Mesothelial cell of epicardium (in vitro differentiated cells): ENCODE measurements at regions not wholly inside any gene's neighbourhood (a gene's known extent, or its start where the extent isn't known, plus 50 kb on each side); places are given as distances from the start of the nearest gene placed in this dataset.
"Not testable (repeated sequence)": the region's sequence is repeated elsewhere in the genome, so short reads cannot be mapped to it uniquely, and the experiment has no call there.

ENCODE experiments used
- DNase-seq, 2 experiments: peaks; one replicate each; pipeline ENCODE4 v3.0.0; 2021; ENCODE audit warnings: low spot score in 2 of 2; ENCODE audit not compliant: unreplicated experiment in 2 of 2
- H3K27ac Mint-ChIP-seq: 2 replicates; pipeline ENCODE4 v1.8.0; 2021; ENCODE audit warnings: mixed read lengths
- H3K27me3 Mint-ChIP-seq: 2 replicates; pipeline ENCODE4 v1.8.0; 2021; ENCODE audit warnings: low read depth, mixed read lengths
- H3K36me3 Mint-ChIP-seq: 2 replicates; pipeline ENCODE4 v1.8.0; 2021; ENCODE audit warnings: mixed read lengths
- H3K4me1 Mint-ChIP-seq: 2 replicates; pipeline ENCODE4 v1.8.0; 2021; ENCODE audit warnings: mixed read lengths
- H3K4me3 Mint-ChIP-seq: 2 replicates; pipeline ENCODE4 v1.8.0; 2021; ENCODE audit warnings: mild to moderate bottlenecking, moderate library complexity, mixed read lengths
- H3K9me3 Mint-ChIP-seq: 2 replicates; pipeline ENCODE4 v1.8.0; 2021; ENCODE audit warnings: mixed read lengths
- TF ChIP-seq, protein P1 (sequence below): fragments of 200-600 bp; sonication (generic); IDR thresholded peaks from one replicate; pipeline ENCODE4 v1.5.0; 2021; ENCODE audit warnings: antibody characterized with exemption; ENCODE audit not compliant: unreplicated experiment

GRCh38 chr10:130715686-130716670 lies 579.8 kb downstream of the GLRX3 start:
- Mint-ChIP-seq H3K9me3 (no peaks in the 10 kb centered on the region), H3K4me3 (no peak overlapping the region), H3K27ac (no peak overlapping the region), H3K36me3 (no peaks in the 10 kb centered on the region), H3K27me3 (peaks cover 3% of the 10 kb centered on the region), H3K4me1 (peaks cover 16% of the 10 kb centered on the region)
- no peak for DNase-seq
- TF ChIP-seq, protein P1, sequence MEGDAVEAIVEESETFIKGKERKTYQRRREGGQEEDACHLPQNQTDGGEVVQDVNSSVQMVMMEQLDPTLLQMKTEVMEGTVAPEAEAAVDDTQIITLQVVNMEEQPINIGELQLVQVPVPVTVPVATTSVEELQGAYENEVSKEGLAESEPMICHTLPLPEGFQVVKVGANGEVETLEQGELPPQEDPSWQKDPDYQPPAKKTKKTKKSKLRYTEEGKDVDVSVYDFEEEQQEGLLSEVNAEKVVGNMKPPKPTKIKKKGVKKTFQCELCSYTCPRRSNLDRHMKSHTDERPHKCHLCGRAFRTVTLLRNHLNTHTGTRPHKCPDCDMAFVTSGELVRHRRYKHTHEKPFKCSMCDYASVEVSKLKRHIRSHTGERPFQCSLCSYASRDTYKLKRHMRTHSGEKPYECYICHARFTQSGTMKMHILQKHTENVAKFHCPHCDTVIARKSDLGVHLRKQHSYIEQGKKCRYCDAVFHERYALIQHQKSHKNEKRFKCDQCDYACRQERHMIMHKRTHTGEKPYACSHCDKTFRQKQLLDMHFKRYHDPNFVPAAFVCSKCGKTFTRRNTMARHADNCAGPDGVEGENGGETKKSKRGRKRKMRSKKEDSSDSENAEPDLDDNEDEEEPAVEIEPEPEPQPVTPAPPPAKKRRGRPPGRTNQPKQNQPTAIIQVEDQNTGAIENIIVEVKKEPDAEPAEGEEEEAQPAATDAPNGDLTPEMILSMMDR = no peak

- no peak overlapping the region for H3K4me3 Mint-ChIP-seq
- TF ChIP-seq, protein P1 = no peak
- H3K4me1 Mint-ChIP-seq = peaks cover 15% of the 10 kb centered on the region
- H3K27me3 Mint-ChIP-seq = peaks cover 3% of the 10 kb centered on the region
- H3K9me3 Mint-ChIP-seq = no peaks in the 10 kb centered on the region
- no peak for DNase-seq
- H3K27ac Mint-ChIP-seq = no peak overlapping the region
- H3K36me3 Mint-ChIP-seq = no peaks in the 10 kb centered on the region
Measured at GRCh38 chr10:130717083-130717482, 580.9 kb downstream of the GLRX3 start.

GRCh38 chr10:130718744-130719447 lies 582.7 kb downstream of the GLRX3 start:
- not testable (repeated sequence) for H3K9me3 Mint-ChIP-seq, H3K27ac Mint-ChIP-seq

DNA sequence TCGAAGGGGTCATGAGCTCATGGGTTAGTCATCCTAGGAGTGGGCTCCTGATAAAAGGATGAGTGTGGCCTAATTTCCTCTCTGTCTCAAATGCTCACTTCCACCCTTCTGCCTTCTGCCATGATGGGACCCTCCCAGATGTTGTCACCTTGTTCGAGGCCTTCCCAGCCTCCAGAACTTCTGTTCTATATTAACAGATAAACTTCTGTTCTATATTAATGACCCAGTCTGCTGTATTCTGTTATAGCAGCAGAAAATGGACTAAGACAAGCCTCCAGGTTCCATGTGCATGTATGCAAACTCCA lies 583.2 kb downstream of the GLRX3 start:
- Mint-ChIP-seq H3K9me3 (no peaks in the 10 kb centered on the region), H3K27me3 (peaks cover 2% of the 10 kb centered on the region), H3K36me3 (no peaks in the 10 kb centered on the region), H3K4me3 (no peak overlapping the region), H3K27ac (no peak overlapping the region), H3K4me1 (peaks cover 3% of the 10 kb centered on the region)
- TF ChIP-seq, protein P1 = no peak
- DNase-seq = no peak

More at GRCh38 chr10:130718744-130719447, 582.7 kb downstream of the GLRX3 start:
- not testable (repeated sequence) for DNase-seq, H3K4me3 Mint-ChIP-seq, H3K36me3 Mint-ChIP-seq, H3K4me1 Mint-ChIP-seq, H3K27me3 Mint-ChIP-seq

DNA sequence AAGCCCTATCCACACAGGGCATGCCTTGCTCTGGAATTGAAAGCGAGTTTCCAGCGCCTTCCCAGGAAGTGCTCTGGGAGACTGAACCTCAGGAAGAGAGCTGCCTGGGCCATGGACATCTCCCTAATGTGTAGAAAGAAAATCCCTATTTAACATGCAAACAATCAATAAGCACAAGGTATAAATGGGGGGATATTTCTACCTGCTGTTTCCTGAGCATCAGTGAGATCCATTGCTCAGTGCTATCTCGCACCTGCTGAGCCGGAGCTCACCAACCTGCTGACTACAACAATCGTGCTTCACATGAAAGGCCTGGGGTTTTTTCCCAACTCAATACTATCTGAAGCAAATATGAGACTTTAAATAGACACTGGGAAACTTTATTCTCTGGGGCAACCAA lies 584.0 kb downstream of the GLRX3 start:
- TF ChIP-seq, protein P1 = no peak
- no peak for DNase-seq
- Mint-ChIP-seq H3K27me3 (peaks cover 4% of the 10 kb centered on the region), H3K4me3 (no peak overlapping the region), H3K27ac (no peak overlapping the region), H3K4me1 (peaks cover 3% of the 10 kb centered on the region), H3K9me3 (no peaks in the 10 kb centered on the region), H3K36me3 (no peaks in the 10 kb centered on the region)

DNA sequence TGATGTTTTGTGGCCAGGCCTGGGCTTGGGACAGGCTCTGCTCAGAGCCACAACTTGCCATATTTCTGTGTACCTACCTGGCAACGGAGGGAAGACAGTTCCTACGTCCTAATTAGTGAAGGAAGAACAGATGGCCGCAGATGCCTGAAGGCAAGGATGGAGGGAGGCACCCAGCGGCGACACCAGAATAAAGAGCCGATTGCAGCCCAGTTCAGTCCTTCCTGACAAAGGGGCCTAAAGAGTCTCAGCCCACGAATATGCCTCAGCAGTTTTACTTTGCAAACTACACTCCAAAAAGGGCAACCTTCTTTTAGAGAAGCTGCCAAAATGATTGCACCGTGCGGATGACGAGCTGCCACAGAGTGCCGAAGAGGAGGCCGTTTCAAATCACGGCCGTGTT lies 585.8 kb downstream of the GLRX3 start:
- TF ChIP-seq, protein P1 = no peak
- Mint-ChIP-seq H3K27ac (no peak overlapping the region), H3K36me3 (no peaks in the 10 kb centered on the region), H3K27me3 (peaks cover 4% of the 10 kb centered on the region), H3K4me3 (no peak overlapping the region), H3K9me3 (no peaks in the 10 kb centered on the region), H3K4me1 (peaks cover 18% of the 10 kb centered on the region)
- no peak for DNase-seq
